HG02938 (cell line): ENCODE measurements at regions not wholly inside any gene's neighbourhood (a gene's known extent, or its start where the extent isn't known, plus 50 kb on each side); places are given as distances from the start of the nearest gene placed in this dataset.
A peak's percentile ranks its signal among the peaks of the same experiment; 100 is the strongest.
"Not testable (repeated sequence)": the region's sequence is repeated elsewhere in the genome, so short reads cannot be mapped to it uniquely, and the experiment has no call there.

Experiments used
- ATAC-seq: cut with Tn5 transposase; IDR thresholded peaks from one replicate; pipeline ENCODE4 v1.9.1; 2021; ENCODE audit warnings: mild to moderate bottlenecking, moderate library complexity; ENCODE audit not compliant: unreplicated experiment

DNA sequence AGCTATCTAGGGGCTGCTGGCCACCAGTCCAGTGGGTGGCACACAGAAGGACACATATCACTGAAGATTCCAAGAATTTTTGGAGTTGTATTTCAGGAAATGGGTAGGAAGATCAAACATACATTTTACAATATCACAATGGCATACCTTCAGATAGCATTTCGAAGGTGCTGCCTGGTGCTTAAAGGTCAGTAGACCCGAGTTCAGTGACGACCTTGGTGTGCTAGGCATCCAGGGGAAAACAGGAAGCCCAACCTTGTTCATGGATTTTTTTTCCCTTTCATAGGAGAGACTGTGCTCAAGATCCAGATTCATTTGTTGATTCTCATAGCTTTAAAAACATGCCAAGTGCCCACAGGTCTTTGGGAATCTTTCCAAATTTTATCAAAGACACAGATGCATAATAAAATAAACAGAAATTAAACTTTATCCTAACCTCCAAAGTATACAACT is 51.0 kb upstream of the RCBTB2 start:
- no peak for ATAC-seq

DNA sequence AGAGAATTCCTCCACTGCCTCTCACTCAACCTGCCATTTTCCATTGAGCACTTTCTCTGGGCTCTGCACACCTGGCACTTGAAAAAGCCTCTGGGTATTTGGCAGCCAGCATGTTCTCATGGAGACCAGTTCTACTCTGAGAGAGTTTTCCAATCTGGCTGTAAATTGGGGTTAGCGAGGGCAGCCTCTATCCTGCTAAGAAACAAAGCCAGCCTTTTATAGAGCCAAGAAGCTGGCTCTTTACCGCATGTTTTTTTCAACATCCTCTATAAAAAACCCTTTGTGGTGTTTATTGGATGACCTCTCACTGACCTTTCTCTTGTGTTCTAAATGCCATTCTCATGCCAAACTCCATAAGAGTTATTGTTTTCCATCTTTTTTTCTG is 52.6 kb upstream of the RCBTB2 start:
- no peak for ATAC-seq

DNA sequence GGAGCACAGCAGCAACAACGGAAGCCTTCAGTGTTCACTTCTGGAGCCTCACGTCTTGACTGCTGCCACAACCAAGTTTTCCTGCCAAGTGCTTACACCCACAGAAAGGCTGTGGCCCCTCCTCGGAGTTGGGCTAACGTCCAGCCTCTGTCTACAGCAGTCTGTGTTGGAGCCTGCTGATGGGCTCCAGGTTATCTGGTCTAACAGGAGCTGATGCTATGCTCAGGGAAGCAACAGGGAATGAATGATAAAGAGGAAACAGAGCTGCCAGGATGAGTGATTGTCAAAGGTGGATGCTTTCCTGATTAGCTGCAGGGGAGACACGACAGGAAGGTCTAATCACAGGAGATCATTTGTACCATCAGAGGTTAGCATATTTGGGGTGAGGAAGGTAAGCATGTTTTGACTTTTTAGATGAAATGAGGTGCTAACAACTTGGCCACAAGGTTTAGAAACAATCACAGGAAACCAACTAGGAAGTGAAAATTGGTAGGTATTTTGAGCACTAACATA is 53.8 kb upstream of the RCBTB2 start:
- no peak for ATAC-seq

DNA sequence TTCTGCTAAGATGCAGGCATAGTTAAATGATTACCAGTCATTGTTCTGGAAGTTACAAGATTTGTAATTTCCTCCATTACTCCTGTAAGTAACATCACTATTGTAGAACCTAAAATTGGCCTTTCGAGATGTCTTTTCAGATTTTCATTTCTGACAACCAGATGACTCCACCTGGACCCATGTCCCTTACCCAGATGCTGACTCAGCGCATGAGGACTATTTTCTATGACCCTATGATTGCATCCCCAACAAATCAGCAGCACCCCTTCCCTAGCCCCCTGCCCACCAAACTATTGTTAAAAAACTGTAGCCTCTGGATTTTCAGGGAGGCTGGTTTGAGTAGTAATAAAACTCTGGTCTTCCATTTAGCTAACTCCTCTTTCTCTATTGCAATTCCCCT is 55.2 kb upstream of the RCBTB2 start:
- ATAC-seq = no peak

DNA sequence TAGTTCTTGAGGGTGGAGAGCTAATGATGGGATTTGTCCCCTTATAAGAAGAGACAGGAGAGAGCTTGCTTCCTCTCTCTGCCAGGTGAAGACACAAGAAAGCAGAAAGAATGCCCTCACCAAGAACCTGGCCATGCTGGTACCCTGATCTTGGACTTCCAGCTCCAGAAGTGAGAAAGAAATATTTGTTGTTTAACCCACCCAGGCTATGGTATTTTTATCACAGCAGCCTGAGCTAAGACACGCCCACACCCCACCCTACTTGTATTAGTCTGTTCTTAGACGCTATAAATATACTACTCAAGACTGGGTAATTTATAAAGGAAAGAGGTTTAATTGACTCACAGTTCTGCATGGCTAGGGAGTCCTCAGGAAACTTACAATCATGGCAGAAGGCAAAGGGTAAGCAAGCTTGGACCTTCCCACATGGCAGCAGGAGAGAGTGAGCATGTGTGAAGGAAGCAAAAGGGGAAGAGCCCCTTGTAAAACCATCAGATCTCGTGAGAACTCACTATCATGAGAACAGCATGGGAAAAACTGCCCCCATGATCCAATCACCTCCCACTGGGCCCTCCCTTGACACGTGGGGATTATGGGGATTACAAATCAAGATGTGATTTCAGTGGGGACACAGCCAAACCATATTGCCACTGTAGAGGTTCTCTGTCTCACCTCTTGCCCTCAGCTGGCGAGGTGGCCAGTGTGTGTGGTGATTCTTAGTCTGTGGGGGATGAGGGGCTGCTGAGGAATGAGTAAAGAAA is 57.4 kb upstream of the RCBTB2 start:
- ATAC-seq = no peak

DNA sequence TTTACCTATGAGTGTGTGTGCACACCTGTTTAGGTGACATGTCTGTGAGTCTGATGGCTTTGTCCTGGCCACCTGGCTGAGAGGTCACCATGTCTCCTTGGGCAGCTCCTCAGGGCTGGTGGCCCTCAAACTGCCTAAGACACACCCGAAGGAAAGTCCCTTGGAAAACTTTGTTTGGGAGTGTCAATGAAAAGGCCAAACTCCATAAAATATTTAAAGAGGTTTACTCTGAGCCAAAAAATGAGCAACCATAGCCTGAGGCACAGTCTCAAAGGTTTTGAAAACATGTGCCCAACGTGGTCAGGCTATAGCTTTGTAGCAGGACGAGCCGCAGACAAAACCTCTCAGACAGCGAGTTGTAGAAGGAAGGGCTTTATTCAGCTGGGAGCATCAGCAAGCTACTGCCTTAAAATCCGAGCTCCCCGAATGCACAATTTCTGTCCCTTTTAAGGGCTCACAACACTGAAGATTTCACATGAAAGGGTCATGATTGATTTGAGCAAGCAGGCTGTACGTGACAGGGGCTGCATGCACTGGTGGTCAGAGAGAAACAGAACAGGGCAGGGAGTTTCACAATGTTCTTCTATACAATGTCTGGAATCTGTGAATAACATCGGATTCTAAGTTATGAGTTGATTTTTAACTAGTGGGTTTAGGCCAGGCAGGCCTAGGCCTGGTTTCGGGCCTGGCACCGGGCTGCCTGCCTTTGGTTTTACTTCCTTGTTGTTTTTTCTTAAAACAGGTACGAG is 58.4 kb upstream of the RCBTB2 start:
- ATAC-seq = not testable (repeated sequence)

DNA sequence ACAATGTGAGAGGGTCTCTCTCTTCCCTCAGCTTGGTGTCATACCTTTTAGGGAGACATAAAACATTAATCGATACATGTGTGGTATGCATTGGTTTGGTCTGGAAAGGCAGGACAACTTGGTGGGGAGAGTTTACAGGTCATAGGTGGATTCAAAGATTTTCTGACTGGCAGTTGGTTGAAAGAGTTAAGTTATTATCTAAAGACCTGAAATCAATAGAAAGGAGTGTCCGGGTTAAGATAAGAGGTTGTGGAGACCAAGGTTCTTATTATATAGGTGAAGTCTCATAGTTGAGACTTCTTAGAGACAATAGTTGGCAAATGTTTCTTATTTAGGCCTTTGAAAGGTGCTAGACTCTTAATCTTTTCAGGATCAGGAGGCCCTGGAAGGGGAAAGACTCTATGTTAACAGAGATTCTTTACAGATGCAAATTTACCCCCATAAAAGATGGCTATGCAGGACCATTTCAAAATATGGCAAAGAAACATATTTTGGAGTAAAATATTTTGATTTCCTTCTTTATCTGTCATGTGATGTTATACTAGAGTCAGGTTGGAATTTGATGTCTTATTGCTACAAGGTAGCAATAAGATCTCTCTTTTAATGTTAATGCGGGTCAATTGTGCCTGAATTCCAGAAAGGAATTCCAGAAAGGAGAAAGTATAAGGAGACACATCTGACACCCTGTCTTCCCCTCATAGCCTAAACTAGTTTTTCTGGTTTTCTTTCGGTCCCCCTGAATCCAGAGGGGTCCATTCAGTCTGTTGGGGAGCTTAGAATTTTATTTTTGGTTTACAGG is 59.2 kb upstream of the RCBTB2 start:
- no peak for ATAC-seq

DNA sequence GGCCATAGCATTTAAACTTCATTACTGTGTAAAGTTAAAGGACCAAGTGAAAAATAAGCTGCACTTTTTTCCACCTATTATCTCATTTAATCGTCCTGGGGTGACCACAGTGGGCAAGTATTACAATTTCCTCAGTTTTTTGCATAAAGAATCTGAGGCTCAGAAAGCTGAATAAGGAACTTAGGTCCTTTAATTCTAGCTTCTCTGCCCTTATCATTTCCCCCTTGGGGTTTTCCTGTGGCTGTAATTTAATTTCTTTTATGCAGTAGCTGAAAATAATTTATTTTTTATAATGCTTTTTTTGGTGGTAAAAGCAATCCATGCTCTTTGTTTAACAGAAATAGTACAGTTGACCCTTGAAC is 59.8 kb upstream of the RCBTB2 start:
- no peak for ATAC-seq

DNA sequence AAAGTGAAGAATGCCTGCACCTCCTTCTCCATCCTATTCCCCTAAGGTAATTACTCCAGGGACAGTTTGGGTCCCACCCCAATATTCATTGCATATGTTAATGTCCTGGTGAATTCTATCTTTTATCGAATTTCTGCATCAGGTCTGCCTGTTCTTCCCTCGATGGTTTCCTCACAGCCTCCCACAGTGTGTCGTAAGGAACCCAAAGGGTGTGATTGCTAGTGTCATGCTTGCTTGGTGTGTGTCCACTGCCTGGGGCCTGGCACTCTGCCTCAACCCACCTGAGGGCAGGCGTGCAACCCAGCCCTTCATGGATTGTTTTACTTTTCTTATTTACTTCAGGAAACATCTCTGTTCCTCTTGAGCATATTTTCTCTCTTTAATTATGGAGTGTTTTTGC is 60.2 kb upstream of the CYSLTR2 start:
- ATAC-seq = no peak

DNA sequence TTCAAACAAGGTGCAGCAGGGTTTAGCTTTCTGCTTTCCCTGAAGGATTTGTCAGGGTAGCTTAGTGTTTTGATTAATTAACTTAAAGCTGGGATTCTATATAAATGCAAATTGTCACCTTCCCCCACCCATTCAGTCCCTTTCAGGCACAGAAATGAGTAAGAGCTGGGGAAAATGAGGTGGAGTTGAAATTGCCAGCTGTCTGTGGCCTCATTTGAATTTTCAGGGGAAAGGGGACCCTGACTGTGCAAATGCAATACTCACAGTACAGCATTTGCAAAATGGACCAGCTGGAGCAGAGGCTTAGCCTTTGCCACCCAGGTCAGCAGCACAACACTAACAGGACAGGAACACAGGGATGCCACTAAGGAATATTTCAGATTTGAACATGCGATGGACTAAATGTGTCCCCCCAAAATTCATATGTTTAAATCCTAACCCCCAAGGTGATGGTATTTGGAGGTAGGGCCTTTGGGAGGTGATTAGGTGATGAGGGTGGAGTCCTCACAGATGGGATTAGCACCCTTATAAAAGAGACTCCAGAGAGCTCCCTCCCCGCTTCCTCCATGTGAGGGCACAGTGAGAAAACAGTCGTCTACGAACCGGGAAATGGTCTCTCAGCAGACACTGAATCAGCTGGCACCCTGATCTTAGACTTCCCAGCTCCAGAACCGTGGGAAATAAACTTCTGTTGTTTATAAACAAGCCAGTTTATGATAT is 59.5 kb upstream of the CYSLTR2 start:
- ATAC-seq = no peak

DNA sequence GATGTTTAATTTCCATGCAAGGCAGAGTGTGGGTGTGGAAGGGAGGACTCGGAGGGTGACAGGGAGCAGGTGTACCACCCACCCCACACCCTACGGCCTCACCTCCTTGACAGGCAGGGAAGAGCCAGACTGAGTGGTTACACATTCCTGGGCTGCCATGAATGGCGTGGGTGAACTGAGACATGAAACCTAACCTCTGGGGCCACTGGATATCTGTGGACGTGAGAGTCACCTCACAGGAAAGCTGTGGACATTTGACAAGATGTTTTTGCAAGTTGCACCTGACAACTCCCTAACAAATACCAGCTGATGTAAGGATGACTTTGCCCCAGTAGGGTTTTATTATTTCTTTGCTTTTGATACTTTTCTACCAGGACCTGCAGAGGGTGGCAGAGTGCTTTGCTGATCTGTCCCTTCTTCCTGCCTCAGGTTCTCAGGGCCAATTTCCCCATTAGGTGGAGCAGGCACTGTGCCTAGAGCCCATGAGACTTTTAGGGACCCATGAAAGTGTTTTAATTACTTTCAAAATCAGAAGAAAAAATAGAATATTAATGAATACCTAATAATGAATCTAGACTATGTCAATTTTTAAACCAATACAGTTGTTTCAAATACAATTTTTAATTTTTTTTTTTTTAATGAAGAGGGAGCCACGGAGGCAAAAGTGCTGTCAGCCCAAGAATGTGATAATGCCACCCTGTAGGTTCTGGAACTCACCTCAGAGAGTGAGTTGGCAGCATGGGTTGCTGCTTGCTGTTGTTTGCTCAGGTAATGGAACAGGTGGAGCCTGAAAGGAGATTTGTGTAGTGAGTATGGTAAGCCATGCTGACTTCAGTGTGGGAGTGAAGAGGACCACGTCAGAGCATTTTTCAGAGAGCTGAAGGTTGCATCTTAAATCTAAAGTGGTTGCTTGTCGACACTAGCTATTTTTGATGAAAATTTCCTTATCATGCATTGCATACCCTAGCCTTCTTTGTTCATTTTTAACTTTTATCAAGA is 58.0 kb upstream of the CYSLTR2 start:
- ATAC-seq = peak; percentile 58

DNA sequence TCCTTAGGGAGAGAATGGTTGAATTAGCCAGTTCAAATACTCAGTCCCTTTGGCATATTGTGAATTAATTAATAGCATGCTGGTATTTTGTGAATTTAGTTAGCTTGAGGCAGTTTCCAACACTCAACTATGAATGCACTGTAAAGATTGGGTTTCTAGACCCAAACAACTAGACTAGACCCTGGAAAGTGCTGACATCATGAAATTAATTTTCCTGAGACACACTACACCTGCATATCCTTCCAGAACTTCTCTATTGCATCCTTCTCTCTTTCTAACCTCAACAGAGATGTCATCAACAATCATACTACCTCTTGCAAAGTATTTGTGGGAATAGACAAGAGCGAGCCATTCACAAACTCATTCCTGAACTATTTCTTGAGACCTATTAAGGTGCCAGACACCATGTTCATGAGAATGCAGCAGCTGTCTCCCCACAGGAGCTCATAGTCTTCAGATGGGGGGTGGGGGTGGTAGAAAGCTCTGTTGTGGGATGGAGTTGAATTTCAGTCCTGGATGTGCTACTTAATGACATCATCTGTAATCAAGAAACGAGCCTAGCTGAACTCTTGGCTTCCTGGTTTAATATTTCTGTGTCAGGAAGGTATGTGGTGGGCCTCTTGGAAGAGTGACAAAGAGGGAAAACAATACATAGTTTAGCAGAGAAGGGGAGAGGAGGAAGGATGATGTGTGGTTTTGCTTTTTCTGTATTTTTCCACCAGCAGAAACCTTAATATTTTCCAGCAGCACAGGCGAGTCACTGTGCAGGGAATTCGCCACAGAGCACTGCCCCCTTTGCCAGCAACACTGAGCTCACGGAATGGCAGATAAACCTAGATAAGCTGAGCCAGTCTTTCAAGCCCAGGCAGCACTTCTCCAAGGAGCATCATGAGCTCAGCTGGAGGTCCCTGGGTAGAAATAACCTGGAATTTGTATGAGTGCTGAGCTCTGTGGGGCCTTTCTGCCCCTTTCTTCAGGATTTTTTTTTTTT is 53.1 kb upstream of the CYSLTR2 start:
- ATAC-seq = no peak

DNA sequence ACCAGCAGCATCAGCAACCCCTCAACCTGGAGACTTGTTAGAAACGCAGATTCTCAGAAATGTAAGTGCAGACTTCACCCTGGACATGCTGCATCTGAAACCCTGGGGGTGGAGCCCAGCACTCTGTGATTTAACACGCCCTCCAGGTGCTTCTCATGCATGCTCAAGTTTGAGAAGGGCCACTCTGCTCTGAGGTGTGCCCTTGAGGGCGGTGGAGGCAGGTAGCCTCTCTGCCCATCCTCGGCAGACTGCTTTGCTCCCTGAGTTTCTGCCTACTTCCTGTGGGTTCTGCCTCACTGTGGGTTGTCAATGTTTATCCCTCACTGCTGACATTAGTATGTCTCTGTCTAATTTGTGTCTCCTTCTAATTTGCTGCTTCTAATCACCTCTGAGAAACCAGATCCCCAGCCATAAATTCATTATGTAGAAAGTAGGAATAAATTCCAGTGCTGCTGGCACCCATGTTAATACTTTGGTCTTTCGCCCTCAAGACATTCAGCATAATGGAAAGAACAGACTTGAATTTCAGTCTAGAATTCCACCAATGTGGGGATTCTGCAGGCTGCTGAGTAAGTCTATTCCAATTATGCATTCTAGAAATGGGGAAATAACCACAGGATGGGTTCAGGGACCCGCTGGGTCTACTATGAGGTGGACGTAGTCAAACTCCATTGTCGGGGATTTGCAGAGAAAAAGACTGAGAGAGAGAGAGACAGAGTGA is 51.3 kb upstream of the CYSLTR2 start:
- no peak for ATAC-seq

DNA sequence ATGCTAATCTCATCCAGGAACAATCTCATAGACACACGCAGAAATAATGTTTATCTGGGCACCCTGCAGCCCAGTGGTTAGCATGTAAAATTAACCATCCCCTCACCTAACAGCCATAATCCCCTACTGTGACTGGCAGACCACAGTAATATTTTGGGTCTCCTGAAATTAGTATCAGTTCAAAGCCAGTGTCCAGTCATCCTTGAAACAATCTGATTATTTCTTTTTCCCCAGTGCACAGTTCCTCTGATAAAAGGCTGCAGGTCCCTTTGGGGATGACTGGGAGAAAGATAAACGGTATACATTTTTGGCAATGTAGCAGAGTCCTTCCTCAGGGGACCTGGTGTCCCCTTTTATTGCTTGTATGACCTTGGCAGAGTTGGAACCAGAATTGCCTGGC is 50.4 kb upstream of the CYSLTR2 start:
- no peak for ATAC-seq
